GM12878 (cell line): ENCODE measurements at regions not wholly inside any gene's neighbourhood (a gene's known extent, or its start where the extent isn't known, plus 50 kb on each side); places are given as distances from the start of the nearest gene placed in this dataset.
"Not testable (repeated sequence)": the region's sequence is repeated elsewhere in the genome, so short reads cannot be mapped to it uniquely, and the experiment has no call there.

ENCODE experiments used
- ATAC-seq: fragments of 200-7000 bp; cut with Tn5 transposase; 3 replicates; pipeline ENCODE4 v1.9.1; 2020; ENCODE audit warnings: mild to moderate bottlenecking, moderate library complexity
- BruUV-seq: library from RNA; stranded (reverse); fragments of 400-500 nt; replicated peaks from 2 replicates; lab custom pipeline; 2021; lab: Mats Ljungman, UMichigan
- CTCF ChIA-PET: fragments of 300-600 bp; sonication (Branson Sonifier 250); formaldehyde crosslinking; extraction: SDS; loops from one replicate; lab custom pipeline; 2021; ENCODE audit warnings: inconsistent platforms; lab: Yijun Ruan, JAX
- POLR2A ChIA-PET: fragments of 350-600 bp; formaldehyde crosslinking; extraction: SDS; loops from one replicate; lab custom pipeline; 2021; ENCODE audit warnings: inconsistent platforms; lab: Charles Lee
- RAD21 ChIA-PET: fragments of 300-600 bp; sonication (Branson Sonifier 250); formaldehyde crosslinking; loops from one replicate; lab custom pipeline; 2023; ENCODE audit warnings: antibody characterized with exemption; ENCODE audit not compliant: unreplicated experiment; lab: Charles Lee
- SMC1A ChIA-PET: fragments of 300-600 bp; sonication (Branson Sonifier 250); formaldehyde crosslinking; loops from one replicate; lab custom pipeline; 2023; ENCODE audit not compliant: unreplicated experiment, uncharacterized antibody; lab: Charles Lee
- DNase-seq: peaks from one replicate; pipeline ENCODE4 v3.0.0-alpha.2; 2011; ENCODE audit warnings: low read depth, low spot score
- FAIRE-seq: peaks from 3 replicates; lab custom pipeline; 2011; peaks lifted over from hg19 to GRCh38; lab: Jason Lieb, UNC
- H2AFZ ChIP-seq: 2 replicates; pipeline ENCODE4 v1.6.0; 2011; ENCODE audit warnings: low read depth, low read length, control low read depth; ENCODE audit not compliant: control insufficient read depth
- H3K27ac ChIP-seq: 2 replicates; pipeline ENCODE4 v1.5.1; 2011; ENCODE audit warnings: control low read depth; ENCODE audit not compliant: control insufficient read depth, insufficient read depth
- H3K27me3 ChIP-seq, 2 experiments: replicated peaks in 1 of 2; 2 replicates each; pipeline versions ENCODE4 v1.6.0 to v1.6.1; 2011; ENCODE audit warnings: low read length in 1 of 2; ENCODE audit not compliant: control insufficient read depth in 2 of 2, insufficient read depth in 2 of 2
- H3K36me3 ChIP-seq, 2 experiments: 2 replicates each; pipeline ENCODE4 v1.5.1; 2011; ENCODE audit warnings: low read length in 1 of 2; ENCODE audit not compliant: control insufficient read depth in 2 of 2, insufficient read depth in 2 of 2
- H3K4me1 ChIP-seq: 2 replicates; pipeline ENCODE4 v1.6.1; 2011; ENCODE audit warnings: mild to moderate bottlenecking, low read length, moderate library complexity, mixed read lengths; ENCODE audit not compliant: control insufficient read depth, insufficient read depth
- H3K4me2 ChIP-seq: 2 replicates; pipeline ENCODE4 v1.6.0; 2011; ENCODE audit warnings: control low read depth; ENCODE audit not compliant: control insufficient read depth, insufficient read depth
- H3K4me3 ChIP-seq: fragments of 200-600 bp; sonication (generic); 2 replicates; pipeline ENCODE4 v1.5.1; 2016
- H3K79me2 ChIP-seq: 2 replicates; pipeline ENCODE4 v1.6.0; 2011; ENCODE audit warnings: low read length; ENCODE audit not compliant: control insufficient read depth, insufficient read depth
- H3K9ac ChIP-seq: 2 replicates; pipeline ENCODE4 v1.8.0; 2011; ENCODE audit warnings: low read length, control low read depth, mixed read lengths; ENCODE audit not compliant: control insufficient read depth, insufficient read depth
- H3K9me3 ChIP-seq: replicated peaks from 3 replicates; pipeline ENCODE4 v1.5.1; 2011; ENCODE audit warnings: mild to moderate bottlenecking, low read length; ENCODE audit not compliant: control insufficient read depth, insufficient read depth
- H4K20me1 ChIP-seq: 2 replicates; pipeline ENCODE4 v1.6.0; 2011; ENCODE audit not compliant: control insufficient read depth, insufficient read depth
- BCL11A ChIP-seq: IDR thresholded peaks from 2 replicates; pipeline ENCODE4 v1.6.1; 2011; ENCODE audit warnings: low read depth, low read length
- ETV6 ChIP-seq, 2 experiments: fragments of 450-650 bp in 1 of 2; IDR thresholded peaks in 1 of 2; conservative IDR thresholded peaks in 1 of 2; 2 replicates each; pipeline ENCODE4 v1.6.1; 2014; ENCODE audit warnings: antibody characterized with exemption in 1 of 2, borderline replicate concordance in 1 of 2, low read depth in 1 of 2, mild to moderate bottlenecking in 1 of 2, moderate library complexity in 1 of 2
- NFYB ChIP-seq: IDR thresholded peaks from 2 replicates; pipeline ENCODE4 v1.6.1; 2011; ENCODE audit warnings: low read depth, mild to moderate bottlenecking, low read length, improper control_type of control experiment, moderate library complexity; ENCODE audit not compliant: insufficient read depth
- POLR2A ChIP-seq: IDR thresholded peaks from 2 replicates; pipeline ENCODE4 v1.6.1; 2011; ENCODE audit warnings: low read depth, mild to moderate bottlenecking, low read length
- SMAD1 ChIP-seq: fragments of 450-650 bp; IDR thresholded peaks from 2 replicates; pipeline ENCODE4 v1.6.1; 2018; ENCODE audit warnings: mild to moderate bottlenecking, low read depth; ENCODE audit not compliant: partially characterized antibody
- SRF ChIP-seq, 2 experiments: IDR thresholded peaks; 2 replicates each; pipeline ENCODE4 v1.6.1; 2011; ENCODE audit warnings: low read depth in 2 of 2, low read length in 2 of 2, mild to moderate bottlenecking in 1 of 2, moderate library complexity in 1 of 2
- SUPT20H ChIP-seq: IDR thresholded peaks from 2 replicates; pipeline ENCODE4 v1.6.1; 2011; ENCODE audit warnings: low read depth, mild to moderate bottlenecking, low read length, moderate library complexity, borderline replicate concordance; ENCODE audit not compliant: control insufficient read depth
- SUZ12 ChIP-seq: fragments of 200-600 bp; sonication (generic); IDR thresholded peaks from one replicate; pipeline ENCODE4 v1.6.1; 2018; ENCODE audit warnings: antibody characterized with exemption, mild to moderate bottlenecking; ENCODE audit not compliant: unreplicated experiment
- TCF7 ChIP-seq: IDR thresholded peaks from 2 replicates; pipeline ENCODE4 v1.6.1; 2014; ENCODE audit warnings: antibody characterized with exemption, borderline replicate concordance
- ZNF622 ChIP-seq: fragments of 450-650 bp; IDR thresholded peaks from 2 replicates; pipeline ENCODE4 v1.6.1; 2017; ENCODE audit warnings: mild to moderate bottlenecking, inconsistent platforms
- WGBS: methylation state at CpG from one replicate; pipeline ENCODE4 v1.1.6; 2016; ENCODE audit warnings: low lambda C conversion rate; ENCODE audit not compliant: insufficient replicate concordance, insufficient coverage; ENCODE audit errors: missing lambda C conversion rate; 5-methylcytosine and 5-hydroxymethylcytosine counted together
- in situ Hi-C: fragments of 300-500 bp; cut with MboI; formaldehyde crosslinking; loops from 9 replicates; pipeline ENCODE4 v1.14.3; 2018; ENCODE audit warnings: mixed read lengths
- intact Hi-C: fragments of 100-400 bp; cut with micrococcal nuclease; formaldehyde crosslinking; loops from one replicate; pipeline ENCODE4 v1.14.2; 2022; ENCODE audit not compliant: unreplicated experiment

- TF ChIP-seq SMAD1 = no peak
- no peak for TF ChIP-seq SUZ12
- TF ChIP-seq BCL11A = no peak
- no peak for TF ChIP-seq SUPT20H
- TF ChIP-seq NFYB = no peak
- no peak for TF ChIP-seq TCF7
- TF ChIP-seq SRF (IDR thresholded peaks at IDR 0.05; ENCODE audit: low read depth in 2 of 2, low read length in 2 of 2) = no peak
- no peak for TF ChIP-seq POLR2A
- TF ChIP-seq ZNF622 = no peak
- no peak for TF ChIP-seq ETV6 (conservative IDR thresholded peaks at IDR 0.05 in 1 of 2, IDR thresholded peaks at IDR 0.05 in 1 of 2; ENCODE audit: borderline replicate concordance in 1 of 2, low read depth in 1 of 2)
Observed at GRCh38 chr21:32876426-32876825, 104.9 kb upstream of the PAXBP1 start (continued).

- H3K79me2 ChIP-seq, H2AFZ ChIP-seq, H4K20me1 ChIP-seq, H3K36me3 ChIP-seq, H3K4me2 ChIP-seq, H3K27ac ChIP-seq, H3K27me3 ChIP-seq, H3K4me1 ChIP-seq, H3K9me3 ChIP-seq, BruUV-seq, intact Hi-C loops, RAD21 ChIA-PET, SMC1A ChIA-PET, FAIRE-seq, CTCF ChIA-PET, DNase-seq, POLR2A ChIA-PET, ATAC-seq, H3K9ac ChIP-seq, in situ Hi-C loops, H3K4me3 ChIP-seq: not testable (repeated sequence)
- 55% methylated on average over 2 of the region's 2 CpGs for WGBS
Observed at GRCh38 chr21:32877888-32878287, 106.3 kb upstream of the PAXBP1 start.
